Skeletal muscle cell (primary cell): ENCODE measurements at regions not wholly inside any gene's neighbourhood (a gene's known extent, or its start where the extent isn't known, plus 50 kb on each side); places are given as distances from the start of the nearest gene placed in this dataset.
"Not testable (repeated sequence)": the region's sequence is repeated elsewhere in the genome, so short reads cannot be mapped to it uniquely, and the experiment has no call there.

Experiments used
- DNase-seq: peaks from one replicate; pipeline ENCODE4 v3.0.0-alpha.2; 2010; ENCODE audit warnings: low read depth
- H3K4me3 ChIP-seq: 2 replicates; pipeline ENCODE4 v1.5.1; 2011; ENCODE audit warnings: low read depth, mild to moderate bottlenecking, control low read depth, low read length, moderate library complexity

GRCh38 chr6:21332077-21332476 lies 261.5 kb upstream of the SOX4 start:
- no peak for DNase-seq
- no peak overlapping the region for H3K4me3 ChIP-seq

DNA sequence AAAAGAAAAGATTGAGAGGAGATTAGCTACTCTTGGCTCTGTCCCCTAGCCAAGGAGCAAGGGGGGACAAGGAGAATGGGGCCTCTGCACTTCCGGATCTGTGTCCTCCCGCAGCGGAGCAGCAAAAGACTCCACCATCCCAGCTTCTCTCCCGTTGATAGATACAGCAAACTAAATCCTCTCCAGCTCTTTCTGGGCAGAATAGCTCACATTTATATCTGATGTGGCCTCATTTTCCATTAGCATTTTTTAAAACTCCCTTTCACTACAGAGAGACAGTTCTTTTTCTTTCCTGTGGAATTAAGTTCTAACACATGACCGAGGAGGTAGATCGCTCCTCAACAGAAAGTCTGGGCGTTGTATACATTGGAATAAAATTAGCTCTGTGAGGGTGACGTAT lies 260.9 kb upstream of the SOX4 start:
- no peak for DNase-seq
- H3K4me3 ChIP-seq, result no peak overlapping the region

GRCh38 chr6:21333715-21334114 lies 259.8 kb upstream of the SOX4 start:
- no peak for DNase-seq

DNA sequence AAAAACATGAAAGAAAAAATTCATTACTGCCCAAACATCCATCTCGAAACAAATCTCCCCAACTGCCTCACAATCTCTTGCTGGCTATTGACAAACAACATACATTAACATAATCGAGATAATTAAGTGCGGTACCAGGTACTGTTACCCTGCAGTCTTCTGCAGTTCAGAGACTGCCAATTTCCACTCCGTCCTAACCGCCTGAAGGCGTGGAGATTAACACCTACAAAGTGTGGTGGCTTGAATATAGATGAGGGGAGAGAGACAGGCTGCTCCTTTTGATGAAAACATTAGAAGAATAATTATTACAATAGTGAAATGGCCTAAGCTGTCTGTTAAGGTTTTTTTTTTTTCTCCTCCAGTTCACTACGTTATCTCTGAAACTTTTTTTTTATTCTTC lies 258.9 kb upstream of the SOX4 start:
- no peak for DNase-seq
- H3K4me3 ChIP-seq, result no peak overlapping the region

More at GRCh38 chr6:21333715-21334114, 259.8 kb upstream of the SOX4 start:
- H3K4me3 ChIP-seq, result no peak overlapping the region

GRCh38 chr6:21335591-21335990 lies 258.0 kb upstream of the SOX4 start:
- no peak for DNase-seq
- H3K4me3 ChIP-seq, result no peak overlapping the region

- no peak overlapping the region for H3K4me3 ChIP-seq
- DNase-seq, result no peak
Observed at GRCh38 chr6:21337263-21337662, 256.3 kb upstream of the SOX4 start.

GRCh38 chr6:21340573-21340972 lies 253.0 kb upstream of the SOX4 start:
- no peak overlapping the region for H3K4me3 ChIP-seq
- DNase-seq, result no peak

DNA sequence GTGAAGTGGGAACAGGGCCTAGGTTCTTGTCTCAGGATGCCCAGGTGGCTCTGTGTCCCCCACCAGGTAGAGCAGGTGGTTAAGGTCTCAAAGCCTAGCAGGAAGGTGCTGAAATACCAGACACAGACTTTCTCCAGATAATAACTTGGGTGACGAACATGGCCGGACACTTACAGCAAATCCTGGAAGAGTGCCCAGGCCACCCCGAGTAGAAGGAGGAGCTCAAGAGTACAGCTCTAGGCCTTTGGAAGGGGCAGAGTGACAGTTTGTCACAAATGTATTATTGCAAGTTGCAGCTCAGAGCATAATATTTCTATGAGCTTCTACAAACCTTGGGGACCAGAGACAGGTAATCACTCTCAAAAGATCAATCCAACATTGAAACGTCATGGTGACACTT lies 251.6 kb upstream of the SOX4 start:
- H3K4me3 ChIP-seq, result no peak overlapping the region
- no peak for DNase-seq

DNA sequence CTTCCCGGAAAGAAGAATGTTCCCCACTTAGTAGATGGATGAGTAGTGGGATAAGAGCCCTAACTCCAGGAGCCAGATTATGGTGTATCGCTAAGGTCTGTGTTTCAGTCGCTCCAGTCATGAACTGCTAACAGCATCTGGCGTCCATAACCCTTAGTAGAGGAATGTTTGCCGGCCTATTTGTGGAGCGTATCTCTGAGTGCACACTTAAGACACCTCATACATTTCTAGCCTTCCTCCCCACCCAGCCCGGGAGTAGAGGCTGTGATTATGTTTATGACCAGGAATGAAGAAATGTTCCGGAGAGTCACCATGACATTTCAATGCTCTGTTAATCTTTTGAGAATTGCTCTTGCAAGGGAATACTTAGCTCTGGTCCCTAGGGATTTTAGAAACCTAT lies 251.1 kb upstream of the SOX4 start:
- no peak for DNase-seq
- no peak overlapping the region for H3K4me3 ChIP-seq

DNA sequence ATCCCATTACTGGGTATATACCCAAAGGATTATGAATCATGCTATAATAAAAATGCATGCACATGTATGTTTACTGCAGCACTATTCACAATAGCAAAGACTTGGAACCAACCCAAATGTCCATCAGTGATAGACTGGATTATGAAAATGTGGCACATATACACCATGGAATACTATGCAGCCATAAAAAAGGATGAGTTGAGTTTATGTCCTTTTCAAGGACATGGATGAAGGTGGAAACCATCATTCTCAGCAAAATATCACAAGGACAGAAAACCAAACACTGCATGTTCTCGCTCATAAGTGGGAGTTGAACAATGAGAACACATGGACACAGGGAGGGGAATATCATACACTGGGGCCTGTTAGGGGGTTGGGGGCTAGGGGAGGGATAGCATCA lies 247.8 kb upstream of the SOX4 start:
- H3K4me3 ChIP-seq, DNase-seq: not testable (repeated sequence)

- no peak for DNase-seq
- no peak overlapping the region for H3K4me3 ChIP-seq
Observed at GRCh38 chr6:21348146-21348503, 245.4 kb upstream of the SOX4 start.

- no peak overlapping the region for H3K4me3 ChIP-seq
- peak; percentile 48 for DNase-seq
Observed at GRCh38 chr6:21348504-21349195, 244.9 kb upstream of the SOX4 start.

- H3K4me3 ChIP-seq, result no peak overlapping the region
- no peak for DNase-seq
Observed at GRCh38 chr6:21349834-21350233, 243.7 kb upstream of the SOX4 start.

DNA sequence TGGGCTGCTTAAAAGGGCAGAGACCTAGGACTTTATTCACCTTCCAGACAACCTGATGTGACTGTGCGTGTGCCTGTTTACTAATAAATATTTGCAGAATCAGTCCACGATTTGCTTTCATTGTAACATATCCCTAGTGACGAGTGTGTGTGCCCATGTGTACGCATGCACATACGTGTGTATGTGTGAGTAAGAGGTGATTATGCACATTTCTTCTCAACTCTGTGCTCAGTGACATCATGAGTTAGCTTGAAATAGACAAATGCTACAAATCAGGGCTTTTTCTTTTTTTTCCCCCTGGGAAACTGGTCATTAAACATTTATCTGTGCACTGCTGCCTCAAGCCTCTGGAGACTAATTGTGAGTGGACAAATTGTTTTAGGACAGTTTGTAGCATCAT lies 242.6 kb upstream of the SOX4 start:
- no peak for DNase-seq

GRCh38 chr6:21352131-21352530 lies 241.4 kb upstream of the SOX4 start:
- no peak overlapping the region for H3K4me3 ChIP-seq
- DNase-seq, result no peak

More for the DNA sequence above, 242.6 kb upstream of the SOX4 start:
- no peak overlapping the region for H3K4me3 ChIP-seq

- no peak overlapping the region for H3K4me3 ChIP-seq
- no peak for DNase-seq
Observed at GRCh38 chr6:21354805-21355238, 238.7 kb upstream of the SOX4 start.

- DNase-seq, result no peak
- no peak overlapping the region for H3K4me3 ChIP-seq
Observed at GRCh38 chr6:21355638-21356037, 237.9 kb upstream of the SOX4 start.

GRCh38 chr6:21357262-21357661 lies 236.3 kb upstream of the SOX4 start:
- no peak overlapping the region for H3K4me3 ChIP-seq
- DNase-seq, result no peak

- no peak for DNase-seq
- H3K4me3 ChIP-seq, result no peak overlapping the region
Observed at GRCh38 chr6:21359926-21360325, 233.6 kb upstream of the SOX4 start.

- no peak overlapping the region for H3K4me3 ChIP-seq
- DNase-seq, result no peak
Observed at GRCh38 chr6:21360336-21360735, 233.2 kb upstream of the SOX4 start.

- DNase-seq, result no peak
- no peak overlapping the region for H3K4me3 ChIP-seq
Observed at GRCh38 chr6:21367148-21367547, 226.4 kb upstream of the SOX4 start.

- H3K4me3 ChIP-seq, result no peak overlapping the region
Observed at GRCh38 chr6:21367649-21368154, 225.8 kb upstream of the SOX4 start.

More at GRCh38 chr6:21367649-21368154, 225.8 kb upstream of the SOX4 start:
- DNase-seq, result no peak
